K562 (cell line): ENCODE measurements at regions not wholly inside any gene's neighbourhood (a gene's known extent, or its start where the extent isn't known, plus 50 kb on each side); places are given as distances from the start of the nearest gene placed in this dataset.

Experiments used
- ATAC-seq: fragments of 200-7000 bp; cut with Tn5 transposase; 3 replicates; pipeline ENCODE4 v1.9.1; 2020; ENCODE audit warnings: moderate library complexity
- BruUV-seq: library from RNA; stranded (reverse); fragments of 400-500 nt; replicated peaks from 2 replicates; lab custom pipeline; 2021; lab: Mats Ljungman, UMichigan
- CTCF ChIA-PET: fragments of 300-600 bp; formaldehyde crosslinking; extraction: SDS; loops from one replicate; lab custom pipeline; 2021; ENCODE audit warnings: low intra/inter-chr PET ratio; lab: Yijun Ruan, JAX
- POLR2A ChIA-PET: fragments of 300-600, 350-650 bp; sonication (Branson Sonifier 250); formaldehyde crosslinking; extraction: SDS; loops from one replicate; lab custom pipeline; 2021; ENCODE audit warnings: antibody characterized with exemption, inconsistent platforms; lab: Yijun Ruan, JAX
- DNase-seq, 4 experiments: peaks; one replicate each; pipeline versions ENCODE4 v3.0.0 to v3.0.0-alpha.2; 2011 to 2018; ENCODE audit warnings: low spot score in 3 of 4, mixed read lengths in 3 of 4; ENCODE audit errors: extremely low read depth in 1 of 4
- FAIRE-seq: peaks from 2 replicates; lab custom pipeline; 2011; peaks lifted over from hg19 to GRCh38; lab: Jason Lieb, UNC
- H2AFZ ChIP-seq: 2 replicates; pipeline ENCODE4 v1.6.0; 2011; ENCODE audit warnings: low read depth, low read length, control low read depth, inconsistent platforms
- H3K27ac ChIP-seq: fragments of 200-600 bp; 3 replicates; pipeline ENCODE4 v1.8.0; 2011; ENCODE audit warnings: low read depth, mild to moderate bottlenecking, control low read depth, inconsistent platforms, low read length, moderate library complexity, mixed read lengths; ENCODE audit errors: extremely low read depth
- H3K27me3 ChIP-seq, 2 experiments: fragments of 300-600 bp in 1 of 2; 2 replicates in 1 of 2; 3 replicates in 1 of 2; pipeline versions ENCODE4 v1.6.0 to v1.8.0; 2011; ENCODE audit warnings: inconsistent platforms in 2 of 2, low read length in 2 of 2, mild to moderate bottlenecking in 1 of 2, mixed read lengths in 1 of 2, moderate library complexity in 1 of 2; ENCODE audit not compliant: control insufficient read depth in 2 of 2, insufficient read depth in 2 of 2
- H3K36me3 ChIP-seq: fragments of 300-600 bp; 3 replicates; pipeline ENCODE4 v1.8.0; 2011; ENCODE audit warnings: mild to moderate bottlenecking, low read length, inconsistent platforms; ENCODE audit not compliant: control insufficient read depth, insufficient read depth
- H3K4me1 ChIP-seq, 2 experiments: fragments of 200-600 bp in 1 of 2; replicated peaks in 1 of 2; 2 replicates in 1 of 2; 3 replicates in 1 of 2; pipeline versions ENCODE4 v1.5.1 to v1.8.0; 2011; ENCODE audit warnings: inconsistent platforms in 2 of 2, low read length in 2 of 2, mild to moderate bottlenecking in 1 of 2, mixed read lengths in 1 of 2, moderate library complexity in 1 of 2; ENCODE audit not compliant: control insufficient read depth in 2 of 2, insufficient read depth in 2 of 2
- H3K4me2 ChIP-seq: 2 replicates; pipeline ENCODE4 v1.6.1; 2011; ENCODE audit warnings: low read length, control low read depth, inconsistent platforms, mixed read lengths; ENCODE audit not compliant: insufficient read depth
- H3K4me3 ChIP-seq: fragments of 200-600 bp; sonication (generic), shearing (Covaris generic); 2 replicates; pipeline ENCODE4 v1.5.1; 2016; ENCODE audit warnings: control low read depth, inconsistent platforms
- H3K79me2 ChIP-seq: fragments of 200-600 bp; 3 replicates; pipeline ENCODE4 v1.8.0; 2011; ENCODE audit warnings: low read length, inconsistent platforms; ENCODE audit not compliant: control insufficient read depth, insufficient read depth
- H3K9ac ChIP-seq, 2 experiments: 2 replicates each; pipeline versions ENCODE4 v1.6.0 to v1.6.1; 2011; ENCODE audit warnings: low read depth in 2 of 2, low read length in 2 of 2, control low read depth in 1 of 2, inconsistent platforms in 1 of 2, mild to moderate bottlenecking in 1 of 2, mixed read lengths in 1 of 2; ENCODE audit not compliant: insufficient read depth in 1 of 2
- H3K9me1 ChIP-seq: one replicate; pipeline ENCODE4 v1.6.0; 2011; ENCODE audit warnings: inconsistent platforms, mild to moderate bottlenecking, low read length, moderate library complexity; ENCODE audit not compliant: control insufficient read depth, insufficient read depth
- H3K9me3 ChIP-seq: replicated peaks from 2 replicates; pipeline ENCODE4 v1.5.1; 2011; ENCODE audit warnings: low read depth, low read length, inconsistent platforms; ENCODE audit not compliant: control insufficient read depth, insufficient read depth
- H4K20me1 ChIP-seq: replicated peaks from 2 replicates; pipeline ENCODE4 v1.6.1; 2011; ENCODE audit warnings: low read length, inconsistent platforms, mixed read lengths; ENCODE audit not compliant: control insufficient read depth, insufficient read depth
- MCM3 ChIP-seq: fragments of 450-650 bp; IDR thresholded peaks from 2 replicates; pipeline ENCODE4 v1.6.1; 2016
- MTA3 ChIP-seq: fragments of 450-650 bp; formaldehyde crosslinking; IDR thresholded peaks from 2 replicates; pipeline ENCODE4 v1.6.1; 2017; ENCODE audit warnings: mild to moderate bottlenecking, borderline replicate concordance
- PYGO2 ChIP-seq: fragments of 450-650 bp; IDR thresholded peaks from 2 replicates; pipeline ENCODE4 v1.6.1; 2016; ENCODE audit warnings: mild to moderate bottlenecking, missing genetic modification characterization, moderate library complexity, missing compliant biosample characterization
- RFX7 ChIP-seq: fragments of 250-450 bp; sonication (Bioruptor Pico); IDR thresholded peaks from 2 replicates; pipeline ENCODE4 v1.5.1; 2021; ENCODE audit warnings: mild to moderate bottlenecking
- TFAP4 ChIP-seq: sonication (generic); formaldehyde crosslinking; IDR thresholded peaks from 2 replicates; pipeline ENCODE4 v1.8.0; 2022; ENCODE audit warnings: missing genetic modification reagents, mild to moderate bottlenecking, moderate library complexity, borderline replicate concordance
- ZFX ChIP-seq: sonication (generic); formaldehyde crosslinking; IDR thresholded peaks from 2 replicates; pipeline ENCODE4 v1.8.0; 2022; ENCODE audit warnings: mild to moderate bottlenecking, missing genetic modification reagents, moderate library complexity
- ZNF639 ChIP-seq, 2 experiments: fragments of 200-800 bp in 1 of 2; sonication (Bioruptor generic) in 1 of 2; sonication (generic) in 1 of 2; formaldehyde crosslinking in 1 of 2; IDR thresholded peaks in 1 of 2; conservative IDR thresholded peaks in 1 of 2; 2 replicates each; pipeline versions ENCODE4 v1.5.0 to v1.6.1; 2016 to 2020; ENCODE audit warnings: missing compliant biosample characterization in 1 of 2, missing genetic modification characterization in 1 of 2, missing genetic modification reagents in 1 of 2
- WGBS: fragments of 100-300 bp; shearing (Covaris generic); methylation state at CpG from one replicate; pipeline ENCODE4 v1.1.6; 2016; ENCODE audit warnings: low coverage, mixed read lengths; ENCODE audit not compliant: insufficient coverage; ENCODE audit errors: missing lambda C conversion rate; 5-methylcytosine and 5-hydroxymethylcytosine counted together
- in situ Hi-C: fragments of 300-500 bp; cut with MboI; formaldehyde crosslinking; loops from 4 replicates; pipeline ENCODE4 v1.15.0; 2018; ENCODE audit warnings: inconsistent platforms, mixed read lengths
- intact Hi-C: fragments of 100-400 bp; cut with micrococcal nuclease; formaldehyde crosslinking; loops from 2 replicates; pipeline ENCODE4 v1.14.2; 2022

DNA sequence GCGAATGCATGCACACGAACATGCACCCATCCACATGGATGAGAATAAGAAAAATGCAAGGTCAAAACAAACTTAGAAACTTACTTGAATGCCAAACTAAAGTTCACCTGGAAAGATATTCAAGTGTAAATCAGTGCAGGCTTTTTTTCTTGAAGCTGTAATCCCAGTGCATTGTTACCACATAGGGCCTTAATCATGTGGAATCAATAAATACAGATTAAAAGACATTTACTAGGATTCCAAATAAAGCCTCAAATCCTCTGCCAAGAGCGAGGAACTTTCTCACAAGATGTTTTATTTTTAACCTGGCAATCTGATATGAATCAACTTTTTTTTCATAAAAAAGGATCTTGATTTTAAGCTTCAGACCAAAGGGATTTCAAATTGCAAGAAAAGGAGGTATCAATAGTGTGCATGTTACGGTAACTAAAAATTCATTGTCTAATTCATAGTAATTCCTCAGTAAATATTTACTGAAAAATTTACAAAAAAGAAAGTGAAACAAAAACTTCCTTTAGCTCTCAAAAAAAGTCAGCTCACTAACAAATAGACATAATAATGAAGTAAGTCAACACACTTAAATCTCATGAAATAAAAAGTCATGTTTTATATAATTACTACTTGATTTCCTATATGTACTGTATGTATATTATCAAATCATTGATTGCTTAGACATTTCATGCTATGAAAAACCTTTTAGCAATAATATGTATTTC is 978.6 kb downstream of the PLOD2 start:
- no peak overlapping the region for H3K9ac ChIP-seq
- no peak overlapping the region for H3K4me3 ChIP-seq
- H3K4me2 ChIP-seq: no peak overlapping the region
- intact Hi-C loops: no loop called here
- no peaks in the 10 kb centered on the region for H3K9me1 ChIP-seq
- in situ Hi-C loops: no loop called here
- no peak overlapping the region for H3K27ac ChIP-seq
- ChIA-PET POLR2A (no interaction called here), CTCF (no interaction called here)
- H3K79me2 ChIP-seq: no peaks in the 10 kb centered on the region
- no peaks in the 10 kb centered on the region for H3K9me3 ChIP-seq
- no peaks in the 10 kb centered on the region for H3K36me3 ChIP-seq
- DNase-seq (no peak), FAIRE-seq (no peak)
- H4K20me1 ChIP-seq: no peaks in the 10 kb centered on the region
- 0% methylated on average over 4 of the region's 4 CpGs for WGBS
- no peaks in the 10 kb centered on the region for H3K27me3 ChIP-seq
- BruUV-seq: no TSS peak
- TF ChIP-seq ZFX (no peak), RFX7 (CRISPR knock-in tag) (no peak), ZNF639 (CRISPR knock-in tag; conservative IDR thresholded peaks at IDR 0.05 in 1 of 2, IDR thresholded peaks at IDR 0.05 in 1 of 2) (no peak), TFAP4 (no peak), MCM3 (no peak), MTA3 (no peak), PYGO2 (tag) (no peak)
- TF ChIP-seq, all 486 proteins: peak for 0
- ATAC-seq: no peak
- Histone ChIP-seq H3K4me1 (no peaks in the 10 kb centered on the region), H2AFZ (no peak overlapping the region)
